Chondrocyte (in vitro differentiated cells): ENCODE measurements at regions not wholly inside any gene's neighbourhood (a gene's known extent, or its start where the extent isn't known, plus 50 kb on each side); places are given as distances from the start of the nearest gene placed in this dataset.

ENCODE experiments used
- DNase-seq: peaks from one replicate; pipeline ENCODE4 v3.0.0; 2021; ENCODE audit warnings: mixed read lengths, low spot score
- H3K27ac Mint-ChIP-seq: one replicate; pipeline ENCODE4 v1.8.0; 2021; ENCODE audit warnings: mild to moderate bottlenecking, moderate library complexity, mixed read lengths; ENCODE audit not compliant: unreplicated experiment
- H3K27me3 Mint-ChIP-seq: 2 replicates; pipeline ENCODE4 v1.8.0; 2021; ENCODE audit warnings: low read depth, mixed read lengths
- H3K36me3 Mint-ChIP-seq: 2 replicates; pipeline ENCODE4 v1.8.0; 2021; ENCODE audit warnings: low read depth, mixed read lengths
- H3K4me1 Mint-ChIP-seq: 2 replicates; pipeline ENCODE4 v1.8.0; 2021; ENCODE audit warnings: low read depth, mild to moderate bottlenecking, mixed read lengths
- H3K4me3 Mint-ChIP-seq: one replicate; pipeline ENCODE4 v1.8.0; 2021; ENCODE audit warnings: mild to moderate bottlenecking, moderate library complexity, mixed read lengths; ENCODE audit not compliant: unreplicated experiment
- H3K9me3 Mint-ChIP-seq: 2 replicates; pipeline ENCODE4 v1.8.0; 2021; ENCODE audit warnings: low read depth, mixed read lengths
- CTCF ChIP-seq: fragments of 200-600 bp; sonication (generic); IDR thresholded peaks from 2 replicates; pipeline ENCODE4 v1.5.0; 2021; ENCODE audit warnings: antibody characterized with exemption, mild to moderate bottlenecking, moderate library complexity

- no peaks in the 10 kb centered on the region for H3K9me3 Mint-ChIP-seq
- H3K4me1 Mint-ChIP-seq = no peaks in the 10 kb centered on the region
- H3K36me3 Mint-ChIP-seq = no peaks in the 10 kb centered on the region
- DNase-seq = no peak
- peaks cover 2% of the 10 kb centered on the region for H3K27me3 Mint-ChIP-seq
- no peak for TF ChIP-seq CTCF
- H3K4me3 Mint-ChIP-seq = no peak overlapping the region
- H3K27ac Mint-ChIP-seq = no peak overlapping the region
Measured at GRCh38 chr10:81116201-81116600, 578.5 kb downstream of the SH2D4B start.

GRCh38 chr10:81116990-81117389 is 579.3 kb downstream of the SH2D4B start:
- no peak for DNase-seq
- no peaks in the 10 kb centered on the region for H3K4me1 Mint-ChIP-seq
- H3K27me3 Mint-ChIP-seq = peaks cover 2% of the 10 kb centered on the region
- no peaks in the 10 kb centered on the region for H3K9me3 Mint-ChIP-seq
- no peak overlapping the region for H3K27ac Mint-ChIP-seq
- H3K36me3 Mint-ChIP-seq = no peaks in the 10 kb centered on the region
- peak; percentile 21 for TF ChIP-seq CTCF
- no peak overlapping the region for H3K4me3 Mint-ChIP-seq

GRCh38 chr10:81127931-81128330 is 590.2 kb downstream of the SH2D4B start:
- DNase-seq = no peak
- no peaks in the 10 kb centered on the region for H3K4me1 Mint-ChIP-seq
- no peak for TF ChIP-seq CTCF
- H3K27ac Mint-ChIP-seq = no peak overlapping the region
- no peak overlapping the region for H3K4me3 Mint-ChIP-seq
- no peaks in the 10 kb centered on the region for H3K36me3 Mint-ChIP-seq
- peaks cover 13% of the 10 kb centered on the region for H3K27me3 Mint-ChIP-seq
- no peaks in the 10 kb centered on the region for H3K9me3 Mint-ChIP-seq

- H3K27me3 Mint-ChIP-seq = peaks cover 13% of the 10 kb centered on the region
- no peak overlapping the region for H3K27ac Mint-ChIP-seq
- H3K4me3 Mint-ChIP-seq = no peak overlapping the region
- TF ChIP-seq CTCF = no peak
- DNase-seq = no peak
- H3K36me3 Mint-ChIP-seq = no peaks in the 10 kb centered on the region
- H3K4me1 Mint-ChIP-seq = no peaks in the 10 kb centered on the region
- no peaks in the 10 kb centered on the region for H3K9me3 Mint-ChIP-seq
Measured at GRCh38 chr10:81130014-81130413, 592.3 kb downstream of the SH2D4B start.

GRCh38 chr10:81135851-81136250 is 598.1 kb downstream of the SH2D4B start:
- Mint-ChIP-seq H3K36me3 (no peaks in the 10 kb centered on the region), H3K4me3 (no peak overlapping the region), H3K4me1 (no peaks in the 10 kb centered on the region), H3K27ac (no peak overlapping the region), H3K27me3 (peaks cover 2% of the 10 kb centered on the region), H3K9me3 (peaks cover 10% of the 10 kb centered on the region)
- DNase-seq = no peak
- no peak for TF ChIP-seq CTCF
